Neural progenitor cell (in vitro differentiated cells): ENCODE measurements at regions not wholly inside any gene's neighbourhood (a gene's known extent, or its start where the extent isn't known, plus 50 kb on each side); places are given as distances from the start of the nearest gene placed in this dataset.
A peak's percentile ranks its signal among the peaks of the same experiment; 100 is the strongest.

ENCODE experiments used
- DNase-seq: peaks from one replicate; pipeline ENCODE4 v3.0.0-alpha.2; 2016; ENCODE audit warnings: low spot score
- H2AFZ ChIP-seq: fragments of 200-600 bp; sonication (generic); replicated peaks from 2 replicates; pipeline ENCODE4 v1.6.1; 2016; ENCODE audit warnings: antibody characterized with exemption
- H3F3A ChIP-seq: fragments of 200-600 bp; sonication (generic); 2 replicates; pipeline ENCODE4 v1.6.1; 2016; ENCODE audit warnings: antibody characterized with exemption, low read depth
- H3K27ac ChIP-seq: fragments of 200-600 bp; sonication (generic); 2 replicates; pipeline ENCODE4 v1.5.1; 2016; ENCODE audit warnings: mild to moderate bottlenecking
- H3K27me3 ChIP-seq: fragments of 200-600 bp; sonication (generic); 2 replicates; pipeline ENCODE4 v1.6.1; 2016; ENCODE audit warnings: mild to moderate bottlenecking, moderate library complexity
- H3K36me3 ChIP-seq: fragments of 200-600 bp; sonication (generic); 2 replicates; pipeline ENCODE4 v1.5.1; 2016
- H3K4me1 ChIP-seq: fragments of 200-600 bp; sonication (generic); 2 replicates; pipeline ENCODE4 v1.6.1; 2016; ENCODE audit warnings: mixed run types
- H3K4me2 ChIP-seq: fragments of 200-600 bp; sonication (generic); 2 replicates; pipeline ENCODE4 v1.6.1; 2016
- H3K4me3 ChIP-seq: fragments of 200-600 bp; sonication (generic); 2 replicates; pipeline ENCODE4 v1.5.1; 2016
- H3K79me2 ChIP-seq: fragments of 200-600 bp; sonication (generic); 2 replicates; pipeline ENCODE4 v1.6.1; 2016; ENCODE audit warnings: low read depth
- H3K9ac ChIP-seq: fragments of 200-600 bp; sonication (generic); 2 replicates; pipeline ENCODE4 v1.6.1; 2016
- H3K9me3 ChIP-seq: fragments of 200-600 bp; sonication (generic); 2 replicates; pipeline ENCODE4 v1.5.1; 2016; ENCODE audit warnings: low read depth
- H4K20me1 ChIP-seq: fragments of 200-600 bp; sonication (generic); 2 replicates; pipeline ENCODE4 v1.6.1; 2016; ENCODE audit warnings: low read depth
- H3K27ac Mint-ChIP-seq: 3 replicates; pipeline ENCODE4 v1.8.0; 2021; ENCODE audit warnings: mixed read lengths
- H3K27me3 Mint-ChIP-seq: 2 replicates; pipeline ENCODE4 v1.8.0; 2022; ENCODE audit warnings: low read depth, mild to moderate bottlenecking, inconsistent platforms, moderate library complexity, mixed read lengths; ENCODE audit not compliant: insufficient read depth
- H3K36me3 Mint-ChIP-seq: 3 replicates; pipeline ENCODE4 v1.8.0; 2021; ENCODE audit warnings: mixed read lengths
- H3K4me1 Mint-ChIP-seq: 3 replicates; pipeline ENCODE4 v1.8.0; 2021; ENCODE audit warnings: mixed read lengths
- H3K4me3 Mint-ChIP-seq: 3 replicates; pipeline ENCODE4 v1.8.0; 2021; ENCODE audit warnings: mild to moderate bottlenecking, moderate library complexity, mixed read lengths
- H3K9me3 Mint-ChIP-seq: 3 replicates; pipeline ENCODE4 v1.8.0; 2020; ENCODE audit warnings: mixed read lengths
- CTCF ChIP-seq: fragments of 200-600 bp; sonication (generic); IDR thresholded peaks from 2 replicates; pipeline ENCODE4 v1.5.1; 2017; ENCODE audit warnings: antibody characterized with exemption, mild to moderate bottlenecking
- EZH2 ChIP-seq: fragments of 200-600 bp; sonication (generic); IDR thresholded peaks from 2 replicates; pipeline ENCODE4 v1.6.1; 2017; ENCODE audit warnings: antibody characterized with exemption, mild to moderate bottlenecking, moderate library complexity
- EZH2phosphoT487 ChIP-seq: fragments of 200-600 bp; sonication (generic); IDR thresholded peaks from 2 replicates; pipeline ENCODE4 v1.6.1; 2017; ENCODE audit warnings: antibody characterized with exemption

GRCh38 chr1:219813294-219813693, 115.1 kb downstream of the SLC30A10 start:
- no peak overlapping the region for H3K4me3 Mint-ChIP-seq
- no peak overlapping the region for H3K27ac Mint-ChIP-seq
- Histone ChIP-seq H2AFZ (peak overlapping the region; percentile 97), H3F3A (no peaks in the 10 kb centered on the region), H3K9ac (no peak overlapping the region), H3K4me2 (no peak overlapping the region), H3K79me2 (no peaks in the 10 kb centered on the region), H3K27ac (no peak overlapping the region), H3K4me1 (peaks cover 4% of the 10 kb centered on the region), H4K20me1 (no peaks in the 10 kb centered on the region), H3K27me3 (no peaks in the 10 kb centered on the region), H3K36me3 (no peaks in the 10 kb centered on the region), H3K9me3 (no peaks in the 10 kb centered on the region), H3K4me3 (no peak overlapping the region)
- TF ChIP-seq CTCF (no peak), EZH2 (no peak), EZH2phosphoT487 (no peak)
- H3K27me3 Mint-ChIP-seq, result no peaks in the 10 kb centered on the region
- H3K36me3 Mint-ChIP-seq, result no peaks in the 10 kb centered on the region
- no peaks in the 10 kb centered on the region for H3K9me3 Mint-ChIP-seq
- no peak for DNase-seq
- H3K4me1 Mint-ChIP-seq, result no peaks in the 10 kb centered on the region

- no peaks in the 10 kb centered on the region for H3K36me3 ChIP-seq
- H3K27me3 ChIP-seq, result no peaks in the 10 kb centered on the region
- H4K20me1 ChIP-seq, result no peaks in the 10 kb centered on the region
- H3K9ac ChIP-seq, result no peak overlapping the region
- H2AFZ ChIP-seq, result peak overlapping the region; percentile 97
- H3K4me1 ChIP-seq, result peaks cover 4% of the 10 kb centered on the region
- H3K4me1 Mint-ChIP-seq, result no peaks in the 10 kb centered on the region
- H3K79me2 ChIP-seq, result no peaks in the 10 kb centered on the region
- DNase-seq, result peak; percentile 87
- no peak overlapping the region for H3K27ac ChIP-seq
- H3K4me3 ChIP-seq, result no peak overlapping the region
- H3K9me3 ChIP-seq, result no peaks in the 10 kb centered on the region
- H3K36me3 Mint-ChIP-seq, result no peaks in the 10 kb centered on the region
- H3K27me3 Mint-ChIP-seq, result no peaks in the 10 kb centered on the region
- no peaks in the 10 kb centered on the region for H3F3A ChIP-seq
- H3K27ac Mint-ChIP-seq, result no peak overlapping the region
- H3K9me3 Mint-ChIP-seq, result no peaks in the 10 kb centered on the region
- TF ChIP-seq CTCF, result peak; percentile 97
- TF ChIP-seq EZH2, result no peak
- TF ChIP-seq EZH2phosphoT487, result no peak
- no peak overlapping the region for H3K4me3 Mint-ChIP-seq
- H3K4me2 ChIP-seq, result no peak overlapping the region
Measured at GRCh38 chr1:219812491-219813203, 115.7 kb downstream of the SLC30A10 start.

- Histone ChIP-seq H3K4me2 (no peak overlapping the region), H3K4me3 (no peak overlapping the region), H3K9ac (no peak overlapping the region), H3K79me2 (no peaks in the 10 kb centered on the region), H2AFZ (peak overlapping the region; percentile 97), H3K4me1 (peaks cover 4% of the 10 kb centered on the region), H3K36me3 (no peaks in the 10 kb centered on the region), H3K27me3 (no peaks in the 10 kb centered on the region), H3K27ac (no peak overlapping the region), H3K9me3 (no peaks in the 10 kb centered on the region), H3F3A (no peaks in the 10 kb centered on the region), H4K20me1 (no peaks in the 10 kb centered on the region)
- Mint-ChIP-seq H3K9me3 (no peaks in the 10 kb centered on the region), H3K4me3 (no peak overlapping the region), H3K27me3 (no peaks in the 10 kb centered on the region), H3K4me1 (no peaks in the 10 kb centered on the region), H3K27ac (no peak overlapping the region), H3K36me3 (no peaks in the 10 kb centered on the region)
- no peak for TF ChIP-seq CTCF
- TF ChIP-seq EZH2, result no peak
- no peak for TF ChIP-seq EZH2phosphoT487
- no peak for DNase-seq
Measured at GRCh38 chr1:219812086-219812485, 116.3 kb downstream of the SLC30A10 start.
